HepG2 (cell line): ENCODE measurements at regions not wholly inside any gene's neighbourhood (a gene's known extent, or its start where the extent isn't known, plus 50 kb on each side); places are given as distances from the start of the nearest gene placed in this dataset.

ENCODE experiments used
- ATAC-seq: fragments of 200-7000 bp; cut with Tn5 transposase; 3 replicates; pipeline ENCODE4 v1.9.1; 2020; ENCODE audit warnings: mild to moderate bottlenecking, moderate library complexity
- BruUV-seq: library from RNA; stranded (reverse); fragments of 400-500 nt; replicated peaks from 2 replicates; lab custom pipeline; 2021; lab: Mats Ljungman, UMichigan
- CTCF ChIA-PET: fragments of 300-600 bp; formaldehyde crosslinking; extraction: SDS; loops from one replicate; lab custom pipeline; 2021; ENCODE audit warnings: low total read pairs, inconsistent platforms, low intra/inter-chr PET ratio; lab: Yijun Ruan, JAX
- POLR2A ChIA-PET: fragments of 350-600 bp; sonication (Branson Sonifier 250); formaldehyde crosslinking; loops from one replicate; lab custom pipeline; 2020; ENCODE audit warnings: antibody characterized with exemption, inconsistent platforms; lab: Yijun Ruan, JAX
- DNase-seq: peaks from one replicate; pipeline ENCODE4 v3.0.0-alpha.2; 2015; ENCODE audit warnings: low spot score
- FAIRE-seq: peaks from 3 replicates; lab custom pipeline; 2011; peaks lifted over from hg19 to GRCh38; lab: Jason Lieb, UNC
- H2AFZ ChIP-seq: one replicate; pipeline ENCODE4 v1.6.1; 2011; ENCODE audit warnings: low read length, inconsistent platforms
- H3K27ac ChIP-seq: fragments of 300-600 bp; 3 replicates; pipeline ENCODE4 v1.8.0; 2011; ENCODE audit warnings: mixed run types, mild to moderate bottlenecking, mixed read lengths, low read length, inconsistent platforms; ENCODE audit not compliant: insufficient read depth; ENCODE audit errors: extremely low read length
- H3K27me3 ChIP-seq, 2 experiments: fragments of 200-600 bp in 1 of 2; 2 replicates in 1 of 2; 3 replicates in 1 of 2; pipeline versions ENCODE4 v1.6.0 to v1.8.0; 2011; ENCODE audit warnings: low read length in 2 of 2, mild to moderate bottlenecking in 2 of 2, moderate library complexity in 2 of 2, inconsistent platforms in 1 of 2; ENCODE audit not compliant: insufficient read depth in 2 of 2, control insufficient read depth in 1 of 2
- H3K36me3 ChIP-seq, 2 experiments: fragments of 200-600 bp in 1 of 2; replicated peaks in 1 of 2; 2 replicates in 1 of 2; 3 replicates in 1 of 2; pipeline versions ENCODE4 v1.5.1 to v1.8.0; 2011; ENCODE audit warnings: low read length in 2 of 2, inconsistent platforms in 1 of 2; ENCODE audit not compliant: insufficient read depth in 2 of 2, control insufficient read depth in 1 of 2
- H3K4me1 ChIP-seq: 2 replicates; pipeline ENCODE4 v1.5.1; 2012; ENCODE audit warnings: low read length, inconsistent platforms; ENCODE audit not compliant: insufficient read depth
- H3K4me2 ChIP-seq: 2 replicates; pipeline ENCODE4 v1.6.0; 2011; ENCODE audit warnings: low read depth, low read length, inconsistent platforms
- H3K4me3 ChIP-seq, 3 experiments: fragments of 200-600 bp in 1 of 3; sonication (generic), shearing (Covaris generic) in 1 of 3; replicated peaks in 1 of 3; 2 replicates each; pipeline ENCODE4 v1.5.1; 2011 to 2016; ENCODE audit warnings: low read length in 3 of 3, inconsistent platforms in 2 of 3, low read depth in 2 of 3, mild to moderate bottlenecking in 2 of 3, control low read depth in 1 of 3, mixed read lengths in 1 of 3; ENCODE audit not compliant: insufficient read depth in 1 of 3
- H3K79me2 ChIP-seq: one replicate; pipeline ENCODE4 v1.6.1; 2011; ENCODE audit warnings: low read length, inconsistent platforms; ENCODE audit not compliant: insufficient read depth
- H3K9ac ChIP-seq: 2 replicates; pipeline ENCODE4 v1.6.0; 2011; ENCODE audit warnings: mild to moderate bottlenecking, low read depth, low read length, inconsistent platforms; ENCODE audit not compliant: insufficient read depth
- H3K9me3 ChIP-seq: 2 replicates; pipeline ENCODE4 v1.5.1; 2012; ENCODE audit warnings: mild to moderate bottlenecking, low read length
- H4K20me1 ChIP-seq: 2 replicates; pipeline ENCODE4 v1.6.0; 2011; ENCODE audit warnings: inconsistent platforms, mild to moderate bottlenecking, low read length, moderate library complexity; ENCODE audit not compliant: insufficient read depth
- ARNTL ChIP-seq: sonication (generic); formaldehyde crosslinking; IDR thresholded peaks from 2 replicates; pipeline ENCODE4 v1.4.0; 2020; ENCODE audit warnings: mild to moderate bottlenecking, missing genetic modification reagents
- HDAC6 ChIP-seq: fragments of 200-600 bp; sonication (generic); IDR thresholded peaks from 2 replicates; pipeline ENCODE4 v1.7.0; 2017; ENCODE audit warnings: mild to moderate bottlenecking, antibody characterized with exemption, low read length, low read depth
- HINFP ChIP-seq: sonication (generic); formaldehyde crosslinking; IDR thresholded peaks from 2 replicates; pipeline ENCODE4 v1.4.0; 2020; ENCODE audit warnings: low read depth, mild to moderate bottlenecking, missing genetic modification reagents
- MED1 ChIP-seq: sonication (generic); formaldehyde crosslinking; IDR thresholded peaks from 2 replicates; pipeline ENCODE4 v1.4.0; 2020; ENCODE audit warnings: missing genetic modification reagents
- TIGD3 ChIP-seq: sonication (generic); formaldehyde crosslinking; IDR thresholded peaks from 2 replicates; pipeline ENCODE4 v1.5.1; 2020; ENCODE audit warnings: mild to moderate bottlenecking, missing genetic modification reagents, borderline replicate concordance
- ZNF329 ChIP-seq: sonication (generic); formaldehyde crosslinking; IDR thresholded peaks from 2 replicates; pipeline ENCODE4 v1.9.0; 2021; ENCODE audit warnings: low read depth, mild to moderate bottlenecking, missing genetic modification reagents
- ZNF496 ChIP-seq: sonication (generic); formaldehyde crosslinking; IDR thresholded peaks from 2 replicates; pipeline ENCODE4 v1.8.1; 2023; ENCODE audit warnings: mild to moderate bottlenecking, moderate library complexity, missing genetic modification reagents; ENCODE audit not compliant: insufficient replicate concordance
- ZSCAN29 ChIP-seq: sonication (generic); formaldehyde crosslinking; conservative IDR thresholded peaks from 2 replicates; pipeline ENCODE4 v1.4.0; 2020; ENCODE audit warnings: mild to moderate bottlenecking, missing genetic modification reagents
- WGBS: methylation state at CpG from one replicate; pipeline ENCODE4 v1.1.6; 2017; ENCODE audit warnings: low lambda C conversion rate; 5-methylcytosine and 5-hydroxymethylcytosine counted together
- in situ Hi-C: cut with HindIII; loops from 2 replicates; pipeline ENCODE4 v1.10.0; 2017; ENCODE audit warnings: low pct_unique_long_range_greater_than_20kb; ENCODE audit not compliant: extremely low pct_ligation_motif_present
- intact Hi-C: fragments of 100-400 bp; cut with micrococcal nuclease; formaldehyde crosslinking; loops from one replicate; pipeline ENCODE4 v1.10.0; 2022; ENCODE audit not compliant: unreplicated experiment

DNA sequence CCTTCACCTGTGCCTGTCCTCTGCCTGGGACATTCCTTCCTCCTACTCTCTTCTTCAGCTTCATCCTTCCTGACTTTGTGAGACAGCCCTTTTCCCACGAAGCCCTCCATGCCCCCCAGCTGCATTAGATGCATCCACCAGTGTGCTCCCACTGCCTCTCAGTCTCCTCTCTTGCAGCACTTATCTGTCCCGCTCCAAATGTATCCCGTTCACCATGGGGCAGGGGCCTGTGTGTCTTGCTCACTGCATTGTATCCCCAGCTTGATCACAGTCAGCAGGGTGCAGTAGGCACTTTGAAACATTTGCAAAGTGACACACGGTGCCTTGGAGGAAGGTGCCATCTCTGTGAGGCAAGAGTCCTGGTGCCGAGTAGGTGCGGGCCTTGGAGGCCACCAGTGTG is 104.0 kb downstream of the SLC25A47 start:
- BruUV-seq = no TSS peak
- Histone ChIP-seq H3K9me3 (no peaks in the 10 kb centered on the region), H3K4me3 (no peak overlapping the region), H3K79me2 (no peaks in the 10 kb centered on the region), H3K27ac (no peak overlapping the region), H3K9ac (no peak overlapping the region), H3K4me1 (peaks cover 22% of the 10 kb centered on the region), H3K4me2 (no peak overlapping the region), H3K36me3 (no peaks in the 10 kb centered on the region), H4K20me1 (no peaks in the 10 kb centered on the region), H3K27me3 (no peaks in the 10 kb centered on the region), H2AFZ (no peak overlapping the region)
- ChIA-PET CTCF (no interaction called here), POLR2A (no interaction called here)
- no peak for FAIRE-seq
- TF ChIP-seq TIGD3 (CRISPR knock-in tag) = no peak
- no peak for TF ChIP-seq HDAC6
- TF ChIP-seq ZSCAN29 (CRISPR knock-in tag) = no peak
- TF ChIP-seq ZNF329 (CRISPR knock-in tag) = no peak
- no peak for TF ChIP-seq ARNTL (CRISPR knock-in tag)
- no peak for TF ChIP-seq HINFP (CRISPR knock-in tag)
- ATAC-seq = no peak
- WGBS = 68% methylated on average over 4 of the region's 6 CpGs
- DNase-seq = no peak
- in situ Hi-C loops (no loop called here), intact Hi-C loops (no loop called here)

- no peak overlapping the region for H2AFZ ChIP-seq
- POLR2A ChIA-PET = no interaction called here
- TF ChIP-seq ZNF496 (CRISPR knock-in tag) = no peak
- TF ChIP-seq MED1 (CRISPR knock-in tag) = peak; percentile 1; the same call in 1 of the 2 replicates
- TF ChIP-seq, all 625 proteins: peak for 1
- Histone ChIP-seq H4K20me1 (no peaks in the 10 kb centered on the region), H3K27ac (peak overlapping the region; percentile 51), H3K9me3 (no peaks in the 10 kb centered on the region), H3K79me2 (no peaks in the 10 kb centered on the region), H3K4me3 (no peak overlapping the region), H3K36me3 (no peaks in the 10 kb centered on the region), H3K27me3 (no peaks in the 10 kb centered on the region), H3K4me1 (peaks cover 22% of the 10 kb centered on the region), H3K9ac (no peak overlapping the region), H3K4me2 (no peak overlapping the region; the same call in 1 of the 2 replicates)
- CTCF ChIA-PET = no interaction called here
- ATAC-seq (no peak), DNase-seq (no peak), FAIRE-seq (no peak)
- intact Hi-C loops (no loop called here), in situ Hi-C loops (no loop called here)
- WGBS = 95% methylated on average over 9 of the region's 9 CpGs
- no TSS peak for BruUV-seq
Measured at GRCh38 chr14:100428727-100429126, 105.6 kb downstream of the SLC25A47 start.
